Endodermal cell (in vitro differentiated cells): ENCODE measurements at regions not wholly inside any gene's neighbourhood (a gene's known extent, or its start where the extent isn't known, plus 50 kb on each side); places are given as distances from the start of the nearest gene placed in this dataset.

Source experiments
- DNase-seq: peaks from one replicate; pipeline ENCODE4 v3.0.0-alpha.2; 2017
- H3K27ac ChIP-seq: 2 replicates; pipeline ENCODE4 v1.5.1; 2013; ENCODE audit warnings: mild to moderate bottlenecking, low read depth, low read length, moderate library complexity
- H3K27me3 ChIP-seq: 2 replicates; pipeline ENCODE4 v1.6.1; 2013; ENCODE audit warnings: mild to moderate bottlenecking, low read length, moderate library complexity; ENCODE audit not compliant: insufficient read depth, control insufficient read depth, poor library complexity, severe bottlenecking
- H3K36me3 ChIP-seq: 2 replicates; pipeline ENCODE4 v1.7.0; 2013; ENCODE audit warnings: mild to moderate bottlenecking, low read length, moderate library complexity; ENCODE audit not compliant: control insufficient read depth, insufficient read depth
- H3K4me1 ChIP-seq: one replicate; pipeline ENCODE4 v1.7.0; 2013; ENCODE audit warnings: low read length; ENCODE audit not compliant: control insufficient read depth, insufficient read depth
- H3K4me3 ChIP-seq: 2 replicates; pipeline ENCODE4 v1.5.1; 2013; ENCODE audit warnings: mild to moderate bottlenecking, low read length, moderate library complexity
- H3K9ac ChIP-seq: 2 replicates; pipeline ENCODE4 v1.6.1; 2013; ENCODE audit warnings: mild to moderate bottlenecking, low read length, moderate library complexity; ENCODE audit not compliant: poor library complexity, severe bottlenecking; ENCODE audit errors: extremely low read depth
- H3K9me3 ChIP-seq: 2 replicates; pipeline ENCODE4 v1.6.1; 2013; ENCODE audit warnings: mild to moderate bottlenecking, low read length, moderate library complexity; ENCODE audit not compliant: control insufficient read depth
- H3K27ac Mint-ChIP-seq: 2 replicates; pipeline ENCODE4 v1.8.0; 2020; ENCODE audit warnings: mixed read lengths
- H3K27me3 Mint-ChIP-seq: 2 replicates; pipeline ENCODE4 v1.8.0; 2021; ENCODE audit warnings: mild to moderate bottlenecking, mixed read lengths; ENCODE audit not compliant: insufficient read depth
- H3K36me3 Mint-ChIP-seq: 2 replicates; pipeline ENCODE4 v1.8.0; 2020; ENCODE audit warnings: low read depth, mixed read lengths
- H3K4me1 Mint-ChIP-seq: 2 replicates; pipeline ENCODE4 v1.8.0; 2020; ENCODE audit warnings: mixed read lengths
- H3K4me3 Mint-ChIP-seq: 2 replicates; pipeline ENCODE4 v1.8.0; 2020; ENCODE audit warnings: mild to moderate bottlenecking, moderate library complexity, mixed read lengths
- H3K9me3 Mint-ChIP-seq: 2 replicates; pipeline ENCODE4 v1.8.0; 2020; ENCODE audit warnings: mild to moderate bottlenecking, mixed read lengths
- CTCF ChIP-seq: fragments of 200-600 bp; sonication (generic); conservative IDR thresholded peaks from 2 replicates; pipeline ENCODE4 v1.5.0; 2021; ENCODE audit warnings: antibody characterized with exemption, mild to moderate bottlenecking
- WGBS, 2 experiments: methylation state at CpG; one replicate each; pipeline versions ENCODE4 v1.1.5 to v1.1.7; 2013; ENCODE audit warnings: missing lambda C conversion rate in 2 of 2, mixed read lengths in 1 of 2; ENCODE audit not compliant: insufficient coverage in 1 of 2, insufficient read length in 1 of 2; 5-methylcytosine and 5-hydroxymethylcytosine counted together

GRCh38 chr7:16984375-16984774 lies 102.6 kb upstream of the AGR3 start:
- peaks cover 8% of the 10 kb centered on the region for H3K27me3 ChIP-seq
- no peak for TF ChIP-seq CTCF
- Mint-ChIP-seq H3K27me3 (peaks cover 30% of the 10 kb centered on the region), H3K4me3 (no peak overlapping the region), H3K9me3 (no peaks in the 10 kb centered on the region), H3K27ac (no peak overlapping the region), H3K4me1 (no peaks in the 10 kb centered on the region), H3K36me3 (no peaks in the 10 kb centered on the region)
- H3K4me1 ChIP-seq: peaks cover 3% of the 10 kb centered on the region
- no peak overlapping the region for H3K4me3 ChIP-seq
- no peak overlapping the region for H3K27ac ChIP-seq
- no peaks in the 10 kb centered on the region for H3K9me3 ChIP-seq
- no peak overlapping the region for H3K9ac ChIP-seq
- DNase-seq: no peak
- 96 to 100% methylated on average over 1 to 2 of the region's 2 CpGs for WGBS, 2 experiments
- H3K36me3 ChIP-seq: no peaks in the 10 kb centered on the region

GRCh38 chr7:16985621-16986020 lies 103.8 kb upstream of the AGR3 start:
- Mint-ChIP-seq H3K9me3 (no peaks in the 10 kb centered on the region), H3K27me3 (peaks cover 35% of the 10 kb centered on the region), H3K4me3 (no peak overlapping the region), H3K27ac (no peak overlapping the region), H3K36me3 (no peaks in the 10 kb centered on the region), H3K4me1 (no peaks in the 10 kb centered on the region)
- Histone ChIP-seq H3K4me3 (no peak overlapping the region), H3K36me3 (no peaks in the 10 kb centered on the region), H3K4me1 (peaks cover 3% of the 10 kb centered on the region), H3K27me3 (peaks cover 18% of the 10 kb centered on the region), H3K9ac (no peak overlapping the region), H3K9me3 (no peaks in the 10 kb centered on the region), H3K27ac (no peak overlapping the region)
- 100% methylated on average over 1 of the region's 1 CpG; no CpG with 5 or more reads in 1 of the 2 experiments for WGBS, 2 experiments
- DNase-seq: no peak
- TF ChIP-seq CTCF: no peak

- no peaks in the 10 kb centered on the region for H3K36me3 ChIP-seq
- Mint-ChIP-seq H3K36me3 (no peaks in the 10 kb centered on the region), H3K4me3 (no peak overlapping the region), H3K27me3 (peaks cover 47% of the 10 kb centered on the region), H3K27ac (no peak overlapping the region), H3K4me1 (no peaks in the 10 kb centered on the region), H3K9me3 (no peaks in the 10 kb centered on the region)
- peaks cover 3% of the 10 kb centered on the region for H3K4me1 ChIP-seq
- H3K27me3 ChIP-seq: peaks cover 27% of the 10 kb centered on the region
- no peak for TF ChIP-seq CTCF
- DNase-seq: no peak
- H3K9ac ChIP-seq: no peak overlapping the region
- no peaks in the 10 kb centered on the region for H3K9me3 ChIP-seq
- no peak overlapping the region for H3K4me3 ChIP-seq
- WGBS, 2 experiments: 98 to 100% methylated on average over 1 of the region's 1 CpG
- no peak overlapping the region for H3K27ac ChIP-seq
Observed at GRCh38 chr7:16986755-16987154, 105.0 kb upstream of the AGR3 start.
